ENCODE measurements at regions not wholly inside any gene's neighbourhood (a gene's known extent, or its start where the extent isn't known, plus 50 kb on each side); places are given as distances from the start of the nearest gene placed in this dataset.

- H2AK5ac ChIP-seq (ENCODE audit: low read length, severe bottlenecking), result no peak overlapping the region
- no peak overlapping the region for H2BK15ac ChIP-seq (ENCODE audit: low read depth, poor library complexity, severe bottlenecking)
- WGBS, result 73% methylated on average over 6 of the region's 7 CpGs
- no peak overlapping the region for H3K4ac ChIP-seq (ENCODE audit: low read depth in 1 of 2, low read length in 2 of 2)
- no peak overlapping the region for H3K23ac ChIP-seq (ENCODE audit: low read length in 2 of 2)
- H2BK5ac ChIP-seq (ENCODE audit: low read depth, low read length, poor library complexity, severe bottlenecking), result no peak overlapping the region
- DNase-seq, result no peak
- H3K27ac ChIP-seq (ENCODE audit: low read length, poor library complexity, severe bottlenecking), result no peak overlapping the region
- no peak overlapping the region for H3K4me2 ChIP-seq (ENCODE audit: low read length, poor library complexity, severe bottlenecking)
- H3K36me3 ChIP-seq (ENCODE audit: control insufficient read depth in 1 of 2, insufficient read depth in 2 of 2, low read depth in 1 of 2, low read length in 2 of 2), result no peaks in the 10 kb centered on the region
- H4K91ac ChIP-seq (ENCODE audit: low read length), result no peak overlapping the region
- no peak overlapping the region for H2BK120ac ChIP-seq (ENCODE audit: low read depth, low read length)
- H3K9me3 ChIP-seq (ENCODE audit: control insufficient read depth, low read length), result no peaks in the 10 kb centered on the region
- no peaks in the 10 kb centered on the region for H3K79me1 ChIP-seq (replicated peaks; ENCODE audit: low read length, poor library complexity, severe bottlenecking)
- H3K4me1 ChIP-seq (ENCODE audit: control insufficient read depth, insufficient read depth, low read depth, low read length), result no peaks in the 10 kb centered on the region
- H2BK12ac ChIP-seq (ENCODE audit: low read length in 2 of 2), result no peak overlapping the region
- no peak overlapping the region for H3K14ac ChIP-seq (ENCODE audit: low read length in 2 of 2)
- no peak overlapping the region for H2AFZ ChIP-seq (ENCODE audit: low read depth, low read length)
- H3K18ac ChIP-seq (ENCODE audit: low read depth in 1 of 2, low read length in 2 of 2), result no peak overlapping the region
- H3K4me3 ChIP-seq (ENCODE audit: insufficient read depth in 1 of 2, low read depth in 1 of 2, low read length in 2 of 2), result no peak overlapping the region
- H4K8ac ChIP-seq (ENCODE audit: low read length), result no peak overlapping the region
- H3K9ac ChIP-seq (ENCODE audit: low read length), result no peak overlapping the region
- peaks cover 0 to 6% of the 10 kb centered on the region in 2 experiments for H3K27me3 ChIP-seq (ENCODE audit: control insufficient read depth in 1 of 2, insufficient read depth in 1 of 2, low read length in 2 of 2)
These were observed 88.5 kb upstream of the TCERG1L start for GRCh38 chr10:131399981-131400380.

GRCh38 chr10:131400513-131400912 lies 89.0 kb upstream of the TCERG1L start:
- H3K9ac ChIP-seq (ENCODE audit: low read length), result no peak overlapping the region
- H3K4me3 ChIP-seq (ENCODE audit: insufficient read depth in 1 of 2, low read depth in 1 of 2, low read length in 2 of 2), result no peak overlapping the region
- peaks cover 0 to 6% of the 10 kb centered on the region in 2 experiments for H3K27me3 ChIP-seq (ENCODE audit: control insufficient read depth in 1 of 2, insufficient read depth in 1 of 2, low read length in 2 of 2)
- H4K8ac ChIP-seq (ENCODE audit: low read length), result no peak overlapping the region
- no peak overlapping the region for H2BK15ac ChIP-seq (ENCODE audit: low read depth, poor library complexity, severe bottlenecking)
- no peak overlapping the region for H3K4me2 ChIP-seq (ENCODE audit: low read length, poor library complexity, severe bottlenecking)
- H3K14ac ChIP-seq (ENCODE audit: low read length in 2 of 2), result no peak overlapping the region
- no peaks in the 10 kb centered on the region for H3K9me3 ChIP-seq (ENCODE audit: control insufficient read depth, low read length)
- no peak overlapping the region for H3K18ac ChIP-seq (ENCODE audit: low read depth in 1 of 2, low read length in 2 of 2)
- no peak overlapping the region for H2AFZ ChIP-seq (ENCODE audit: low read depth, low read length)
- no peak overlapping the region for H2BK5ac ChIP-seq (ENCODE audit: low read depth, low read length, poor library complexity, severe bottlenecking)
- no peaks in the 10 kb centered on the region for H3K4me1 ChIP-seq (ENCODE audit: control insufficient read depth, insufficient read depth, low read depth, low read length)
- DNase-seq, result no peak
- 74% methylated on average over 5 of the region's 5 CpGs for WGBS
- H3K23ac ChIP-seq (ENCODE audit: low read length in 2 of 2), result no peak overlapping the region
- H4K91ac ChIP-seq (ENCODE audit: low read length), result no peak overlapping the region
- no peak overlapping the region for H2AK5ac ChIP-seq (ENCODE audit: low read length, severe bottlenecking)
- no peak overlapping the region for H2BK120ac ChIP-seq (ENCODE audit: low read depth, low read length)
- H3K36me3 ChIP-seq (ENCODE audit: control insufficient read depth in 1 of 2, insufficient read depth in 2 of 2, low read depth in 1 of 2, low read length in 2 of 2), result no peaks in the 10 kb centered on the region
- H3K79me1 ChIP-seq (replicated peaks; ENCODE audit: low read length, poor library complexity, severe bottlenecking), result no peaks in the 10 kb centered on the region
- H2BK12ac ChIP-seq (ENCODE audit: low read length in 2 of 2), result no peak overlapping the region
- H3K27ac ChIP-seq (ENCODE audit: low read length, poor library complexity, severe bottlenecking), result no peak overlapping the region
- no peak overlapping the region for H3K4ac ChIP-seq (ENCODE audit: low read depth in 1 of 2, low read length in 2 of 2)

- H3K4ac ChIP-seq (ENCODE audit: low read depth in 1 of 2, low read length in 2 of 2), result no peak overlapping the region
- no peak overlapping the region for H4K91ac ChIP-seq (ENCODE audit: low read length)
These were observed 91.5 kb upstream of the TCERG1L start for GRCh38 chr10:131402771-131403650.

GRCh38 chr10:131403936-131404335 lies 92.4 kb upstream of the TCERG1L start:
- Histone ChIP-seq H3K14ac (ENCODE audit: low read length in 2 of 2) (no peak overlapping the region), H2AFZ (ENCODE audit: low read depth, low read length) (no peak overlapping the region), H3K27ac (ENCODE audit: low read length, poor library complexity, severe bottlenecking) (no peak overlapping the region), H3K23ac (ENCODE audit: low read length in 2 of 2) (no peak overlapping the region), H4K91ac (ENCODE audit: low read length) (no peak overlapping the region), H2BK12ac (ENCODE audit: low read length in 2 of 2) (no peak overlapping the region), H3K27me3 (ENCODE audit: control insufficient read depth in 1 of 2, insufficient read depth in 1 of 2, low read length in 2 of 2) (peaks cover 0 to 6% of the 10 kb centered on the region in 2 experiments), H2BK120ac (ENCODE audit: low read depth, low read length) (no peak overlapping the region), H2AK5ac (ENCODE audit: low read length, severe bottlenecking) (no peak overlapping the region), H3K4ac (ENCODE audit: low read depth in 1 of 2, low read length in 2 of 2) (no peak overlapping the region), H2BK15ac (ENCODE audit: low read depth, poor library complexity, severe bottlenecking) (no peak overlapping the region), H3K79me1 (replicated peaks; ENCODE audit: low read length, poor library complexity, severe bottlenecking) (no peaks in the 10 kb centered on the region), H4K8ac (ENCODE audit: low read length) (no peak overlapping the region), H3K4me1 (ENCODE audit: control insufficient read depth, insufficient read depth, low read depth, low read length) (no peaks in the 10 kb centered on the region), H2BK5ac (ENCODE audit: low read depth, low read length, poor library complexity, severe bottlenecking) (no peak overlapping the region), H3K9me3 (ENCODE audit: control insufficient read depth, low read length) (no peaks in the 10 kb centered on the region), H3K4me2 (ENCODE audit: low read length, poor library complexity, severe bottlenecking) (no peak overlapping the region), H3K36me3 (ENCODE audit: control insufficient read depth in 1 of 2, insufficient read depth in 2 of 2, low read depth in 1 of 2, low read length in 2 of 2) (no peaks in the 10 kb centered on the region), H3K18ac (ENCODE audit: low read depth in 1 of 2, low read length in 2 of 2) (no peak overlapping the region), H3K4me3 (ENCODE audit: insufficient read depth in 1 of 2, low read depth in 1 of 2, low read length in 2 of 2) (no peak overlapping the region), H3K9ac (ENCODE audit: low read length) (no peak overlapping the region)
- WGBS, result 74% methylated on average over 7 of the region's 7 CpGs
- no peak for DNase-seq

More at GRCh38 chr10:131402771-131403650, 91.5 kb upstream of the TCERG1L start:
- no peak overlapping the region for H3K14ac ChIP-seq (ENCODE audit: low read length in 2 of 2)
- DNase-seq, result no peak
- no peak overlapping the region for H2BK120ac ChIP-seq (ENCODE audit: low read depth, low read length)
- H3K36me3 ChIP-seq (ENCODE audit: control insufficient read depth in 1 of 2, insufficient read depth in 2 of 2, low read depth in 1 of 2, low read length in 2 of 2), result no peaks in the 10 kb centered on the region
- H2BK15ac ChIP-seq (ENCODE audit: low read depth, poor library complexity, severe bottlenecking), result no peak overlapping the region
- H3K4me1 ChIP-seq (ENCODE audit: control insufficient read depth, insufficient read depth, low read depth, low read length), result no peaks in the 10 kb centered on the region
- H3K4me2 ChIP-seq (ENCODE audit: low read length, poor library complexity, severe bottlenecking), result no peak overlapping the region
- no peak overlapping the region for H3K23ac ChIP-seq (ENCODE audit: low read length in 2 of 2)
- H3K27me3 ChIP-seq (ENCODE audit: control insufficient read depth in 1 of 2, insufficient read depth in 1 of 2, low read length in 2 of 2), result peaks cover 0 to 6% of the 10 kb centered on the region in 2 experiments
- H3K18ac ChIP-seq (ENCODE audit: low read depth in 1 of 2, low read length in 2 of 2), result no peak overlapping the region
- WGBS, result 78% methylated on average over 34 of the region's 36 CpGs
- H3K9ac ChIP-seq (ENCODE audit: low read length), result no peak overlapping the region
- H3K9me3 ChIP-seq (ENCODE audit: control insufficient read depth, low read length), result no peaks in the 10 kb centered on the region
- H4K8ac ChIP-seq (ENCODE audit: low read length), result no peak overlapping the region
- H2BK5ac ChIP-seq (ENCODE audit: low read depth, low read length, poor library complexity, severe bottlenecking), result no peak overlapping the region
- H3K27ac ChIP-seq (ENCODE audit: low read length, poor library complexity, severe bottlenecking), result no peak overlapping the region
- no peak overlapping the region for H2AFZ ChIP-seq (ENCODE audit: low read depth, low read length)
- no peak overlapping the region for H3K4me3 ChIP-seq (ENCODE audit: insufficient read depth in 1 of 2, low read depth in 1 of 2, low read length in 2 of 2)
- no peaks in the 10 kb centered on the region for H3K79me1 ChIP-seq (replicated peaks; ENCODE audit: low read length, poor library complexity, severe bottlenecking)
- H2BK12ac ChIP-seq (ENCODE audit: low read length in 2 of 2), result no peak overlapping the region
- H2AK5ac ChIP-seq (ENCODE audit: low read length, severe bottlenecking), result no peak overlapping the region
